MM.1S (cell line): ENCODE measurements at regions not wholly inside any gene's neighbourhood (a gene's known extent, or its start where the extent isn't known, plus 50 kb on each side); places are given as distances from the start of the nearest gene placed in this dataset.

Experiments used
- CTCF ChIP-seq: fragments of 300-600 bp; sonication (generic); IDR thresholded peaks from 2 replicates; pipeline ENCODE4 v1.5.1; 2016; ENCODE audit warnings: antibody characterized with exemption, low read length, mixed read lengths
- EZH2phosphoT487 ChIP-seq: fragments of 300-600 bp; sonication (generic); IDR thresholded peaks from 2 replicates; pipeline ENCODE4 v1.6.1; 2018; ENCODE audit warnings: antibody characterized with exemption, low read length

- TF ChIP-seq CTCF (no peak), EZH2phosphoT487 (no peak)
Observed at GRCh38 chr9:130766927-130767307, 68.1 kb upstream of the ABL1 start.
